ENCODE measurements at regions not wholly inside any gene's neighbourhood (a gene's known extent, or its start where the extent isn't known, plus 50 kb on each side); places are given as distances from the start of the nearest gene placed in this dataset.

DNA sequence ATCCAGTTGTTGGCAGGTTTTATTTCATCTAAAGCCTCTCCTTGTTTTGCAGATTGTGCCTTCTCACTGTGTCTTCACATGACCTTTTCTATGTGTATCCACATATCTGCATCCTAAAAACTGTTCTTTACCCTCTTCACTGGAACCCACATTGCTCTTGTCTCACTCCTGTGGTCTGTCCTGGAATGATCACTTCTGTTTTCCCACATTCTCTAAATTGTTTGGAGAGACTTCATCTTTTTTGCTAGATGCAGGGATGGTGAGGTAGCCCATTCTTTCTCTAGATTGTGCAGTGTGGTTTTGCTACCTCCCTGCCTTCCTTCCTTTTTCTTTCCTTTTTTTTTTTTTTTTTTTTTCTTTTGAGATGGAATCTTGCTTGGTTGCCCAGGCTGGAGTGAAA lies 608.6 kb upstream of the MIR17HG start:
- TF ChIP-seq, protein P1, sequence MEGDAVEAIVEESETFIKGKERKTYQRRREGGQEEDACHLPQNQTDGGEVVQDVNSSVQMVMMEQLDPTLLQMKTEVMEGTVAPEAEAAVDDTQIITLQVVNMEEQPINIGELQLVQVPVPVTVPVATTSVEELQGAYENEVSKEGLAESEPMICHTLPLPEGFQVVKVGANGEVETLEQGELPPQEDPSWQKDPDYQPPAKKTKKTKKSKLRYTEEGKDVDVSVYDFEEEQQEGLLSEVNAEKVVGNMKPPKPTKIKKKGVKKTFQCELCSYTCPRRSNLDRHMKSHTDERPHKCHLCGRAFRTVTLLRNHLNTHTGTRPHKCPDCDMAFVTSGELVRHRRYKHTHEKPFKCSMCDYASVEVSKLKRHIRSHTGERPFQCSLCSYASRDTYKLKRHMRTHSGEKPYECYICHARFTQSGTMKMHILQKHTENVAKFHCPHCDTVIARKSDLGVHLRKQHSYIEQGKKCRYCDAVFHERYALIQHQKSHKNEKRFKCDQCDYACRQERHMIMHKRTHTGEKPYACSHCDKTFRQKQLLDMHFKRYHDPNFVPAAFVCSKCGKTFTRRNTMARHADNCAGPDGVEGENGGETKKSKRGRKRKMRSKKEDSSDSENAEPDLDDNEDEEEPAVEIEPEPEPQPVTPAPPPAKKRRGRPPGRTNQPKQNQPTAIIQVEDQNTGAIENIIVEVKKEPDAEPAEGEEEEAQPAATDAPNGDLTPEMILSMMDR (IDR thresholded peaks at IDR 0.05; ENCODE audit: low read depth, low read length): no peak
- no peak for TF ChIP-seq EZH2phosphoT487 (IDR thresholded peaks at IDR 0.05; ENCODE audit: low read depth)

All from OCI-LY3 (cell line).